ENCODE measurements at regions not wholly inside any gene's neighbourhood (a gene's known extent, or its start where the extent isn't known, plus 50 kb on each side); places are given as distances from the start of the nearest gene placed in this dataset.
"Not testable (repeated sequence)": the region's sequence is repeated elsewhere in the genome, so short reads cannot be mapped to it uniquely, and the experiment has no call there.

GRCh38 chr4:3625286-3625875, 93.2 kb upstream of the LRPAP1 start:
- not testable (repeated sequence) for DNase-seq

GRCh38 chr4:3623809-3624329, 91.6 kb upstream of the LRPAP1 start:
- not testable (repeated sequence) for DNase-seq

GRCh38 chr4:3623106-3623505, 90.9 kb upstream of the LRPAP1 start:
- TF ChIP-seq GATA1 (IDR thresholded peaks at IDR 0.05; ENCODE audit: low read depth, low read length) (no peak), POLR2A (IDR thresholded peaks at IDR 0.05; ENCODE audit: low read length) (no peak)
- DNase-seq: no peak

GRCh38 chr4:3620365-3620764, 88.1 kb upstream of the LRPAP1 start:
- DNase-seq: not testable (repeated sequence)

GRCh38 chr4:3619698-3620097, 87.5 kb upstream of the LRPAP1 start:
- DNase-seq: not testable (repeated sequence)

- not testable (repeated sequence) for DNase-seq
Measured at GRCh38 chr4:3618341-3618740, 86.1 kb upstream of the LRPAP1 start.

GRCh38 chr4:3615386-3616286, 83.4 kb upstream of the LRPAP1 start:
- no peak for TF ChIP-seq GATA1 (IDR thresholded peaks at IDR 0.05; ENCODE audit: low read depth, low read length)
- TF ChIP-seq POLR2A (IDR thresholded peaks at IDR 0.05; ENCODE audit: low read length): no peak
- no peak for DNase-seq

GRCh38 chr4:3614731-3614980, 82.4 kb upstream of the LRPAP1 start:
- no peak for DNase-seq
- TF ChIP-seq POLR2A (IDR thresholded peaks at IDR 0.05; ENCODE audit: low read length): no peak
- TF ChIP-seq GATA1 (IDR thresholded peaks at IDR 0.05; ENCODE audit: low read depth, low read length): no peak

- DNase-seq: no peak
- TF ChIP-seq POLR2A (IDR thresholded peaks at IDR 0.05; ENCODE audit: low read length): no peak
- TF ChIP-seq GATA1 (IDR thresholded peaks at IDR 0.05; ENCODE audit: low read depth, low read length): no peak
Measured at GRCh38 chr4:3613967-3614730, 81.9 kb upstream of the LRPAP1 start.

- DNase-seq: no peak
- TF ChIP-seq GATA1 (IDR thresholded peaks at IDR 0.05; ENCODE audit: low read depth, low read length) (no peak), POLR2A (IDR thresholded peaks at IDR 0.05; ENCODE audit: low read length) (no peak)
Measured at GRCh38 chr4:3612934-3613333, 80.7 kb upstream of the LRPAP1 start.

- DNase-seq: no peak
- TF ChIP-seq POLR2A (IDR thresholded peaks at IDR 0.05; ENCODE audit: low read length) (no peak), GATA1 (IDR thresholded peaks at IDR 0.05; ENCODE audit: low read depth, low read length) (no peak)
Measured at GRCh38 chr4:3612281-3612680, 80.1 kb upstream of the LRPAP1 start.

GRCh38 chr4:3611778-3612177, 79.6 kb upstream of the LRPAP1 start:
- TF ChIP-seq GATA1 (IDR thresholded peaks at IDR 0.05; ENCODE audit: low read depth, low read length): no peak
- no peak for TF ChIP-seq POLR2A (IDR thresholded peaks at IDR 0.05; ENCODE audit: low read length)
- no peak for DNase-seq

- DNase-seq: not testable (repeated sequence)
Measured at GRCh38 chr4:3610851-3611250, 78.6 kb upstream of the LRPAP1 start.

GRCh38 chr4:3609905-3610304, 77.7 kb upstream of the LRPAP1 start:
- DNase-seq: not testable (repeated sequence)

Data from erythroblast (primary cell).